Gastroesophageal sphincter (tissue), 3 donors: ENCODE measurements at regions not wholly inside any gene's neighbourhood (a gene's known extent, or its start where the extent isn't known, plus 50 kb on each side); places are given as distances from the start of the nearest gene placed in this dataset.

Experiments used
- POLR2A ChIP-seq, 2 donors: fragments of 450-650 bp; IDR thresholded peaks; one replicate each; pipeline ENCODE4 v1.6.1; 2017; ENCODE audit warnings: antibody characterized with exemption in 2 of 2, mild to moderate bottlenecking in 2 of 2, moderate library complexity in 1 of 2
- POLR2AphosphoS5 ChIP-seq: sonication (generic); formaldehyde crosslinking; IDR thresholded peaks from one replicate; pipeline ENCODE4 v1.6.1; 2017; ENCODE audit warnings: antibody characterized with exemption
- TF ChIP-seq, protein P1 (sequence below), 4 experiments: fragments of 200-600 bp in 2 of 4; fragments of 450-650 bp in 2 of 4; sonication (generic) in 1 of 4; IDR thresholded peaks; one replicate each; pipeline ENCODE4 v1.5.1; 2017 to 2019; ENCODE audit warnings: antibody characterized with exemption in 4 of 4, mild to moderate bottlenecking in 2 of 4, moderate library complexity in 2 of 4

DNA sequence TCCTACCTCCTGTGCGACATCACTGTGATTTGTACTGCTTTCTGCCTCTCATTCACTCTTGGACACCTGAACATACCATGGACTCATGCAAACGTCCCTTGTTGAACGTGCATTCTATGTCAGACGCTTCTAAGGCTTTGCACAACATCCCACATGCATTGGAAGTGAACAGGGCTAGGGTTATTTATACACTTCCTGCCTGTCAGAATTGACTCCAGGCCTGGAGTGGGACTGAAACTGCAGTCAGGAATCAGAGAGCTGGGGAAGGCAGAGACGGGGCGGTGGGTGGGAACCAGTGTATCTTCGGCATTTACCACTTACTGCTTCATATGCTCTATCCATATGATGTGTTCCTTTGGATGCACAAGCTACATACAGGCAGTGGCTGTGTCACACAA lies 81.4 kb upstream of the GALNT2 start:
- TF ChIP-seq, protein P1, sequence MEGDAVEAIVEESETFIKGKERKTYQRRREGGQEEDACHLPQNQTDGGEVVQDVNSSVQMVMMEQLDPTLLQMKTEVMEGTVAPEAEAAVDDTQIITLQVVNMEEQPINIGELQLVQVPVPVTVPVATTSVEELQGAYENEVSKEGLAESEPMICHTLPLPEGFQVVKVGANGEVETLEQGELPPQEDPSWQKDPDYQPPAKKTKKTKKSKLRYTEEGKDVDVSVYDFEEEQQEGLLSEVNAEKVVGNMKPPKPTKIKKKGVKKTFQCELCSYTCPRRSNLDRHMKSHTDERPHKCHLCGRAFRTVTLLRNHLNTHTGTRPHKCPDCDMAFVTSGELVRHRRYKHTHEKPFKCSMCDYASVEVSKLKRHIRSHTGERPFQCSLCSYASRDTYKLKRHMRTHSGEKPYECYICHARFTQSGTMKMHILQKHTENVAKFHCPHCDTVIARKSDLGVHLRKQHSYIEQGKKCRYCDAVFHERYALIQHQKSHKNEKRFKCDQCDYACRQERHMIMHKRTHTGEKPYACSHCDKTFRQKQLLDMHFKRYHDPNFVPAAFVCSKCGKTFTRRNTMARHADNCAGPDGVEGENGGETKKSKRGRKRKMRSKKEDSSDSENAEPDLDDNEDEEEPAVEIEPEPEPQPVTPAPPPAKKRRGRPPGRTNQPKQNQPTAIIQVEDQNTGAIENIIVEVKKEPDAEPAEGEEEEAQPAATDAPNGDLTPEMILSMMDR (IDR thresholded peaks at IDR 0.05) = no peak
- TF ChIP-seq POLR2AphosphoS5 (no peak), POLR2A (IDR thresholded peaks at IDR 0.05) (no peak)
